HFFc6 (cell line): ENCODE measurements at regions not wholly inside any gene's neighbourhood (a gene's known extent, or its start where the extent isn't known, plus 50 kb on each side); places are given as distances from the start of the nearest gene placed in this dataset.

Source experiments
- DNase-seq: peaks from one replicate; pipeline ENCODE4 v3.0.0-alpha.2; 2018
- H3K27ac Mint-ChIP-seq: 2 replicates; pipeline ENCODE4 v1.8.0; 2020; ENCODE audit warnings: mild to moderate bottlenecking, mixed read lengths
- H3K27me3 Mint-ChIP-seq: 2 replicates; pipeline ENCODE4 v1.8.0; 2021; ENCODE audit warnings: mild to moderate bottlenecking, moderate library complexity, mixed read lengths; ENCODE audit not compliant: insufficient read depth
- H3K36me3 Mint-ChIP-seq: 2 replicates; pipeline ENCODE4 v1.8.0; 2021; ENCODE audit warnings: low read depth, mixed read lengths
- H3K4me1 Mint-ChIP-seq: 2 replicates; pipeline ENCODE4 v1.8.0; 2020; ENCODE audit warnings: low read depth, mixed read lengths
- H3K4me3 Mint-ChIP-seq: 2 replicates; pipeline ENCODE4 v1.8.0; 2020; ENCODE audit warnings: mild to moderate bottlenecking, moderate library complexity, mixed read lengths
- H3K9me3 Mint-ChIP-seq: 2 replicates; pipeline ENCODE4 v1.8.0; 2020; ENCODE audit warnings: mild to moderate bottlenecking, mixed read lengths
- CTCF ChIP-seq: fragments of 200-600 bp; sonication (generic); IDR thresholded peaks from 2 replicates; pipeline ENCODE4 v1.5.0; 2021; ENCODE audit warnings: antibody characterized with exemption, mild to moderate bottlenecking

- peaks cover 41% of the 10 kb centered on the region for H3K4me1 Mint-ChIP-seq
- peak; percentile 67 for DNase-seq
Measured at GRCh38 chr18:55998071-55998522, 410.1 kb upstream of the TCF4 start.

GRCh38 chr18:55997151-55997561 lies 409.2 kb upstream of the TCF4 start:
- Mint-ChIP-seq H3K9me3 (no peaks in the 10 kb centered on the region), H3K4me3 (no peak overlapping the region), H3K27me3 (no peaks in the 10 kb centered on the region), H3K4me1 (peaks cover 41% of the 10 kb centered on the region), H3K27ac (peak overlapping the region; percentile 44; the same call in 1 of the 2 replicates), H3K36me3 (no peaks in the 10 kb centered on the region)
- DNase-seq: no peak
- no peak for TF ChIP-seq CTCF

More at GRCh38 chr18:55998071-55998522, 410.1 kb upstream of the TCF4 start:
- no peaks in the 10 kb centered on the region for H3K27me3 Mint-ChIP-seq
- TF ChIP-seq CTCF: no peak
- peak overlapping the region; percentile 80 for H3K27ac Mint-ChIP-seq
- H3K9me3 Mint-ChIP-seq: no peaks in the 10 kb centered on the region
- peak overlapping the region; percentile 80 for H3K4me3 Mint-ChIP-seq
- H3K36me3 Mint-ChIP-seq: no peaks in the 10 kb centered on the region

- Mint-ChIP-seq H3K4me3 (no peak overlapping the region), H3K9me3 (no peaks in the 10 kb centered on the region), H3K27ac (no peak overlapping the region; the same call in 1 of the 2 replicates), H3K27me3 (no peaks in the 10 kb centered on the region), H3K4me1 (peaks cover 41% of the 10 kb centered on the region), H3K36me3 (no peaks in the 10 kb centered on the region)
- no peak for TF ChIP-seq CTCF
- DNase-seq: no peak
Measured at GRCh38 chr18:55996717-55997116, 408.7 kb upstream of the TCF4 start.

- no peak for DNase-seq
- Mint-ChIP-seq H3K9me3 (peaks cover 7% of the 10 kb centered on the region), H3K4me3 (no peak overlapping the region), H3K36me3 (peaks cover 8% of the 10 kb centered on the region), H3K27ac (no peak overlapping the region), H3K4me1 (peaks cover 12% of the 10 kb centered on the region; the same call in 1 of the 2 replicates), H3K27me3 (no peaks in the 10 kb centered on the region; the same call in 1 of the 2 replicates)
- TF ChIP-seq CTCF: no peak
Measured at GRCh38 chr18:55990186-55990585, 402.2 kb upstream of the TCF4 start.

- Mint-ChIP-seq H3K4me1 (peaks cover 17% of the 10 kb centered on the region), H3K27ac (peak overlapping the region; percentile 75), H3K4me3 (no peak overlapping the region), H3K9me3 (peaks cover 15% of the 10 kb centered on the region), H3K36me3 (peaks cover 16% of the 10 kb centered on the region), H3K27me3 (no peaks in the 10 kb centered on the region; the same call in 1 of the 2 replicates)
- peak; percentile 80 for DNase-seq
- TF ChIP-seq CTCF: no peak
Measured at GRCh38 chr18:55988537-55988936, 400.5 kb upstream of the TCF4 start.

GRCh38 chr18:55983433-55983832 lies 395.4 kb upstream of the TCF4 start:
- Mint-ChIP-seq H3K36me3 (peaks cover 16% of the 10 kb centered on the region), H3K27ac (peak overlapping the region; percentile 78), H3K27me3 (no peaks in the 10 kb centered on the region), H3K4me1 (peaks cover 35% of the 10 kb centered on the region), H3K9me3 (peaks cover 16% of the 10 kb centered on the region), H3K4me3 (peak overlapping the region; percentile 59)
- TF ChIP-seq CTCF: no peak
- DNase-seq: peak; percentile 10
